ENCODE measurements at regions not wholly inside any gene's neighbourhood (a gene's known extent, or its start where the extent isn't known, plus 50 kb on each side); places are given as distances from the start of the nearest gene placed in this dataset.

DNA sequence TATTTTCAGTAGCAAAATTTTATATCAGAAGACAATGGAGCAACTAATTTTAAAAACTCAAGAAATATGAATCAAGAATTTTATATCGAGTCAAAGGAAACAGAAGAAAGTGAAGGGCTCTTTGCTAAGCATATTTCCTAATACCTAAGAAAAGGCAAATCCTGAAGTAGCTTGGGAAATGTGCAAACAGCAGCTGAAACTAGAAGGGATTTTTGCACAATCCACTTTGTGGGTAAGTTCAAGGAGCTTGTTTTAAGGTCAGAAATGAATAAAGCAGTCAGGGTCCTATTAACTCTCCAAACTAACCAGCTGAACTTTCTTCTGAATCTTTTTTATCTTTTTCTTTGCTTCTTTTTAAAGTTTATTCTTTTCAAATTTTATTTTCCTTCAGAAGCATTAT is 500.9 kb upstream of the CXorf51A start:
- ATAC-seq = no peak
- 79% methylated on average over 1 of the region's 1 CpG for WGBS

More for the DNA sequence above, 500.9 kb upstream of the CXorf51A start:
- H3K27me3 ChIP-seq (ENCODE audit: control insufficient read depth, insufficient read depth) = no peaks in the 10 kb centered on the region
- H3K27ac ChIP-seq (ENCODE audit: low read length) = no peak overlapping the region
- intact Hi-C loops (cut with DNase I) = no loop called here
- H3K4me3 ChIP-seq (ENCODE audit: low read length) = no peak overlapping the region
- no peaks in the 10 kb centered on the region for H3K9me3 ChIP-seq (ENCODE audit: control insufficient read depth, low read length)
- no peaks in the 10 kb centered on the region for H3K4me1 ChIP-seq (ENCODE audit: control insufficient read depth, insufficient read depth, low read length)
- DNase-seq = no peak

Measured in right cardiac atrium (tissue), 5 donors.